ENCODE measurements at regions not wholly inside any gene's neighbourhood (a gene's known extent, or its start where the extent isn't known, plus 50 kb on each side); places are given as distances from the start of the nearest gene placed in this dataset.

DNA sequence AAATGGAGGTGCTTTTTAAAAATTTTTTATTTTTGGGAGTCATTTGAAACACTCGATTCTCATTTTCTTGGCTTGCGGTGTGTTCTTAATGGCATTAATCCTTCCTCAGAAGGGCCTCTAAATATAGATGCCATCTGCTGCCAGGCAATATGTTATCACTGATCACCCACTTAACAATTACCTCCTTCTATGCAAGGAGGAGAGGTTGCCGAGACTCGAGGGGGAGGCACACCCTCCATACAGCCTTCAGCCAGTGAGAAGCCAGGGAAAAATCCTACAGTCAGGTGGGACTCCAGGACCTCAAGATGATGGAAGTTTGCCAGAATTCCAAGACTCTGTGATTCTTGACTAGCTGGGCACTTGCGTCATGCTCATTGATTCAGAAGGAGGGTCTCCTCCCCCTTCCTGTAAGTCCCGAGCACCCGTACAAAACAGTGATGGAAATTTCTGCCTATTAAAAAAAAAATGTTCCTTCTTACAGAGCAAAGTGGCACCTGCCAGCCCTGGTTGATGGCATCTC is 574.5 kb downstream of the TYW1 start:
- intact Hi-C loops (cut with micrococcal nuclease; ENCODE audit: unreplicated experiment), result no loop called here
- Histone ChIP-seq H3K36me3 (ENCODE audit: insufficient read depth, low read length, poor library complexity, severe bottlenecking) (no peaks in the 10 kb centered on the region), H3K4me3 (ENCODE audit: low read depth, low read length, poor library complexity, severe bottlenecking) (no peak overlapping the region), H3K27ac (ENCODE audit: low read depth, low read length, poor library complexity, severe bottlenecking) (no peak overlapping the region), H3K27me3 (replicated peaks; ENCODE audit: insufficient read depth, low read depth, low read length, poor library complexity) (no peaks in the 10 kb centered on the region), H3K4me1 (ENCODE audit: insufficient read depth, low read length, poor library complexity, severe bottlenecking) (no peaks in the 10 kb centered on the region), H3K9me3 (ENCODE audit: low read depth, low read length, poor library complexity, severe bottlenecking) (no peaks in the 10 kb centered on the region)
- TF ChIP-seq EZH2 (IDR thresholded peaks at IDR 0.05; ENCODE audit: borderline replicate concordance, low read depth, low read length, poor library complexity, severe bottlenecking) (no peak), CTCF (conservative IDR thresholded peaks at IDR 0.05; ENCODE audit: low read depth, low read length) (no peak)
- ChIA-PET POLR2A (ENCODE audit: low non-redundant PET) (no interaction called here), CTCF (no interaction called here)
- DNase-seq (ENCODE audit: low spot score), result no peak
- no TSS peak for BruUV-seq (replicated peaks)

GRCh38 chr7:67573639-67574038 is 577.0 kb downstream of the TYW1 start:
- ChIA-PET CTCF (no interaction called here), POLR2A (ENCODE audit: low non-redundant PET) (no interaction called here)
- no peak overlapping the region for H3K27ac ChIP-seq (ENCODE audit: low read depth, low read length, poor library complexity, severe bottlenecking)
- no peaks in the 10 kb centered on the region for H3K36me3 ChIP-seq (ENCODE audit: insufficient read depth, low read length, poor library complexity, severe bottlenecking)
- no peak overlapping the region for H3K4me3 ChIP-seq (ENCODE audit: low read depth, low read length, poor library complexity, severe bottlenecking)
- no peaks in the 10 kb centered on the region for H3K9me3 ChIP-seq (ENCODE audit: low read depth, low read length, poor library complexity, severe bottlenecking)
- BruUV-seq (replicated peaks), result no TSS peak
- H3K27me3 ChIP-seq (replicated peaks; ENCODE audit: insufficient read depth, low read depth, low read length, poor library complexity), result no peaks in the 10 kb centered on the region
- intact Hi-C loops (cut with micrococcal nuclease; ENCODE audit: unreplicated experiment), result no loop called here
- H3K4me1 ChIP-seq (ENCODE audit: insufficient read depth, low read length, poor library complexity, severe bottlenecking), result no peaks in the 10 kb centered on the region
- no peak for TF ChIP-seq CTCF (conservative IDR thresholded peaks at IDR 0.05; ENCODE audit: low read depth, low read length)
- TF ChIP-seq EZH2 (IDR thresholded peaks at IDR 0.05; ENCODE audit: borderline replicate concordance, low read depth, low read length, poor library complexity, severe bottlenecking), result no peak
- no peak for DNase-seq (ENCODE audit: low spot score)

DNA sequence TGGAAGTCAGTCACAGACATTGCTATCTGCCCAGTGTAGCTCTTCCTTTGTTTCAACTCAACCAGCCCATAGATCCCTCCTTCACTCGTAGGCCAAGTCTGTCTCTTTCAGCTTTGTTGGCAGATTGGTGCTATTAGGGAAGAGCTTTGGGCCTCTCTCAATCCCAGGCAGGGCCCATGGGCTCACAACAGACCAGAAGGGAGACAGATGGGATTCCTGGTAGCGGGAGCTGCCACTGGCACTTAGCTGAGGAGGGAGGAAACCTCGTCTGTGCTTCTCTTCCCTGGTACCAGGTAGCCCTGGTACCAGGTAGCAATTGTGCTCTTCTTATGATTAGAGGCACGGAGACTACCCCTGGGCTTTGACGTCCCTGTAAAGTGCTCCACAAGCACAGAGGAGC is 592.0 kb downstream of the TYW1 start:
- no peak for DNase-seq (ENCODE audit: low spot score)
- Histone ChIP-seq H3K27me3 (replicated peaks; ENCODE audit: insufficient read depth, low read depth, low read length, poor library complexity) (no peaks in the 10 kb centered on the region), H3K9me3 (ENCODE audit: low read depth, low read length, poor library complexity, severe bottlenecking) (no peaks in the 10 kb centered on the region), H3K4me1 (ENCODE audit: insufficient read depth, low read length, poor library complexity, severe bottlenecking) (no peaks in the 10 kb centered on the region), H3K27ac (ENCODE audit: low read depth, low read length, poor library complexity, severe bottlenecking) (no peak overlapping the region), H3K36me3 (ENCODE audit: insufficient read depth, low read length, poor library complexity, severe bottlenecking) (no peaks in the 10 kb centered on the region), H3K4me3 (ENCODE audit: low read depth, low read length, poor library complexity, severe bottlenecking) (no peak overlapping the region)
- POLR2A ChIA-PET (ENCODE audit: low non-redundant PET), result no interaction called here
- TF ChIP-seq EZH2 (IDR thresholded peaks at IDR 0.05; ENCODE audit: borderline replicate concordance, low read depth, low read length, poor library complexity, severe bottlenecking) (no peak), CTCF (conservative IDR thresholded peaks at IDR 0.05; ENCODE audit: low read depth, low read length) (no peak)
- BruUV-seq (replicated peaks), result no TSS peak
- intact Hi-C loops (cut with micrococcal nuclease; ENCODE audit: unreplicated experiment), result no loop called here
- CTCF ChIA-PET, result no interaction called here

All from A673 (cell line).